Lung microvascular endothelial cell (primary cell): ENCODE measurements at regions not wholly inside any gene's neighbourhood (a gene's known extent, or its start where the extent isn't known, plus 50 kb on each side); places are given as distances from the start of the nearest gene placed in this dataset.
"Not testable (repeated sequence)": the region's sequence is repeated elsewhere in the genome, so short reads cannot be mapped to it uniquely, and the experiment has no call there.

Source experiments
- DNase-seq, 2 donors: peaks; one replicate each; pipeline versions ENCODE4 v3.0.0 to v3.0.0-alpha.2; 2010; ENCODE audit warnings: low read depth in 2 of 2

- not testable (repeated sequence) for DNase-seq
These were observed 157.8 kb downstream of the MSN start for GRCh38 chrX:65825226-65825625.

- DNase-seq: no peak
These were observed 154.5 kb downstream of the MSN start for GRCh38 chrX:65821721-65822496.

DNA sequence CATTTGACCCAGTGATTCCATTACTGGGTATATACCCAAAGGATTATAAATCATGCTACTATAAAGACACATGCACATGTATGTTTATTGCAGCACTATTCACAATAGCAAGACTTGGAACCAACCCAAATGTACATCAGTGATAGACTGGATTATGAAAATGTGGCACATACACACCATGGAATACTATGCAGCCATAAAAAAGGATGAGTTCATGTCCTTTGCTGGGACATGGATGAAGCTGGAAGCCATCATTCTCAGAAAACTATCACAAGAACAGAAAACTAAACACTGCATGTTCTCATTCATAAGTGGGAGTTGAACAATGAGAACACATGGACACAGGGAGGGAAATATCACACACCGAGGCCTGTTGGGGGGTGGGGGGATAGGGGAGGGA lies 152.5 kb downstream of the MSN start:
- DNase-seq: not testable (repeated sequence)

DNA sequence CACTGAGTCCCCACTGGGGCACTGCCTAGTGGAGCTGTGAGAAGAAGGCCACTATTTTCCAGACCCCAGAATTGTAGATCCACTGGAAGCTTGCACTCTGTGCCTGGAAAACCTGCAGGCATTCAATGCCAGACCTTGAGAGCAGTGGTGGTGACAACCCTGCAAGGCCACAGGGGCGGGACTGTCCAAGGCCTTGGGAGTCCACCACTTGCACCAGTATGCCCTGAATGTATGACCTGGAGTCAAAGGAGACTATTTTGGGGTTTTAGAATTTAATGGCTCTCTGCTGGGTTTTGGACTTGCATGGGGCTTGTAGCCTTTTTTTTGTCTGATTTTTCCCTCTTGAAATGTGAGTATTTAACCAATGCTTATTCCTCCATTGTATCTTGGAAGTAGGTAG lies 145.8 kb downstream of the MSN start:
- no peak for DNase-seq

GRCh38 chrX:65811558-65812228 lies 144.2 kb downstream of the MSN start:
- DNase-seq: no peak
